ENCODE measurements at regions not wholly inside any gene's neighbourhood (a gene's known extent, or its start where the extent isn't known, plus 50 kb on each side); places are given as distances from the start of the nearest gene placed in this dataset.

DNA sequence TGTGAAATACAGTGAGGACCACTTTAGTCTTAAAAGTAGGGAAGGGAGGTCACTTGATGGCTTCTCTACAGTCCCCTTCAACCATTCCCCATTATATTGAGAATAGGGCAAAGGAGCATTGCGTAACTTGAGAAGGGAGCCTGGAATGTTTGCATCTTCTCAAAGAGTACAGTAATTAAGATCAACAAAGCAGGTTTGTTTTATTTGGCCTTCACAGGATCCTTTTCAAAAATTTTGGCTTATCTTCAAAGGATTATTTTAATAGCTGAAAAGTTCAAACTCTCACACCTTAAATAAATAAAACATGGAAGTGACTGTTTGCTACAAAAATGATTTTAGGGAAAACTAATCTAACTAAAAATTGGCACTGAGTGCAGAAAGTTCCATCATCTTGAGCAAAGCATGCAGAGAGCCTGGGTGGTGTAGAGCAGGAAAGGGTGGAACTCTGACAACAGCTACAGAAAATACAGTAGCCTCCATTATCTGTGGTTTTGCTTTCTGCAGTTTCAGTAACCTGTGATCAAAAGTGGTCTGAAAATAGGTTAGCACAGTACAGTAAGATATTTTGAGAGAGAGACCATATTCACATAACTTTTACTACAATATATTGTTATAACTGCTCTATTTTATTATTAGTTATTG is 214.0 kb downstream of the MDFIC start:
- Histone ChIP-seq H3K4me2 (ENCODE audit: low read length) (no peak overlapping the region), H3K79me2 (replicated peaks; ENCODE audit: insufficient read depth, low read length) (no peaks in the 10 kb centered on the region), H4K20me1 (ENCODE audit: insufficient read depth) (no peaks in the 10 kb centered on the region), H3K9me3 (ENCODE audit: low read length) (no peaks in the 10 kb centered on the region), H2AFZ (ENCODE audit: low read depth, low read length) (no peak overlapping the region), H3K27ac (ENCODE audit: low read length) (no peak overlapping the region), H3K9ac (ENCODE audit: low read length) (no peak overlapping the region), H3K27me3 (ENCODE audit: insufficient read depth, low read depth, low read length) (no peaks in the 10 kb centered on the region), H3K4me3 (ENCODE audit: low read length) (no peak overlapping the region), H3K36me3 (ENCODE audit: insufficient read depth, low read length) (no peaks in the 10 kb centered on the region), H3K9me2 (ENCODE audit: insufficient read depth, low read length) (no peaks in the 10 kb centered on the region), H3F3A (ENCODE audit: insufficient read depth, low read length, poor library complexity, severe bottlenecking) (no peaks in the 10 kb centered on the region)
- TF ChIP-seq TAF1 (IDR thresholded peaks at IDR 0.05; ENCODE audit: low read depth) (no peak), EP300 (conservative IDR thresholded peaks at IDR 0.05; ENCODE audit: poor library complexity, severe bottlenecking) (no peak), SMC3 (conservative IDR thresholded peaks at IDR 0.05; ENCODE audit: poor library complexity) (no peak), POLR2AphosphoS5 (IDR thresholded peaks at IDR 0.05) (no peak), EZH2 (IDR thresholded peaks at IDR 0.05; ENCODE audit: borderline replicate concordance, insufficient read depth, low read length, poor library complexity, severe bottlenecking) (no peak)
- TF ChIP-seq, protein P1, sequence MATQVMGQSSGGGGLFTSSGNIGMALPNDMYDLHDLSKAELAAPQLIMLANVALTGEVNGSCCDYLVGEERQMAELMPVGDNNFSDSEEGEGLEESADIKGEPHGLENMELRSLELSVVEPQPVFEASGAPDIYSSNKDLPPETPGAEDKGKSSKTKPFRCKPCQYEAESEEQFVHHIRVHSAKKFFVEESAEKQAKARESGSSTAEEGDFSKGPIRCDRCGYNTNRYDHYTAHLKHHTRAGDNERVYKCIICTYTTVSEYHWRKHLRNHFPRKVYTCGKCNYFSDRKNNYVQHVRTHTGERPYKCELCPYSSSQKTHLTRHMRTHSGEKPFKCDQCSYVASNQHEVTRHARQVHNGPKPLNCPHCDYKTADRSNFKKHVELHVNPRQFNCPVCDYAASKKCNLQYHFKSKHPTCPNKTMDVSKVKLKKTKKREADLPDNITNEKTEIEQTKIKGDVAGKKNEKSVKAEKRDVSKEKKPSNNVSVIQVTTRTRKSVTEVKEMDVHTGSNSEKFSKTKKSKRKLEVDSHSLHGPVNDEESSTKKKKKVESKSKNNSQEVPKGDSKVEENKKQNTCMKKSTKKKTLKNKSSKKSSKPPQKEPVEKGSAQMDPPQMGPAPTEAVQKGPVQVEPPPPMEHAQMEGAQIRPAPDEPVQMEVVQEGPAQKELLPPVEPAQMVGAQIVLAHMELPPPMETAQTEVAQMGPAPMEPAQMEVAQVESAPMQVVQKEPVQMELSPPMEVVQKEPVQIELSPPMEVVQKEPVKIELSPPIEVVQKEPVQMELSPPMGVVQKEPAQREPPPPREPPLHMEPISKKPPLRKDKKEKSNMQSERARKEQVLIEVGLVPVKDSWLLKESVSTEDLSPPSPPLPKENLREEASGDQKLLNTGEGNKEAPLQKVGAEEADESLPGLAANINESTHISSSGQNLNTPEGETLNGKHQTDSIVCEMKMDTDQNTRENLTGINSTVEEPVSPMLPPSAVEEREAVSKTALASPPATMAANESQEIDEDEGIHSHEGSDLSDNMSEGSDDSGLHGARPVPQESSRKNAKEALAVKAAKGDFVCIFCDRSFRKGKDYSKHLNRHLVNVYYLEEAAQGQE (IDR thresholded peaks at IDR 0.05; ENCODE audit: borderline replicate concordance) = no peak
- TF ChIP-seq, protein P2, sequence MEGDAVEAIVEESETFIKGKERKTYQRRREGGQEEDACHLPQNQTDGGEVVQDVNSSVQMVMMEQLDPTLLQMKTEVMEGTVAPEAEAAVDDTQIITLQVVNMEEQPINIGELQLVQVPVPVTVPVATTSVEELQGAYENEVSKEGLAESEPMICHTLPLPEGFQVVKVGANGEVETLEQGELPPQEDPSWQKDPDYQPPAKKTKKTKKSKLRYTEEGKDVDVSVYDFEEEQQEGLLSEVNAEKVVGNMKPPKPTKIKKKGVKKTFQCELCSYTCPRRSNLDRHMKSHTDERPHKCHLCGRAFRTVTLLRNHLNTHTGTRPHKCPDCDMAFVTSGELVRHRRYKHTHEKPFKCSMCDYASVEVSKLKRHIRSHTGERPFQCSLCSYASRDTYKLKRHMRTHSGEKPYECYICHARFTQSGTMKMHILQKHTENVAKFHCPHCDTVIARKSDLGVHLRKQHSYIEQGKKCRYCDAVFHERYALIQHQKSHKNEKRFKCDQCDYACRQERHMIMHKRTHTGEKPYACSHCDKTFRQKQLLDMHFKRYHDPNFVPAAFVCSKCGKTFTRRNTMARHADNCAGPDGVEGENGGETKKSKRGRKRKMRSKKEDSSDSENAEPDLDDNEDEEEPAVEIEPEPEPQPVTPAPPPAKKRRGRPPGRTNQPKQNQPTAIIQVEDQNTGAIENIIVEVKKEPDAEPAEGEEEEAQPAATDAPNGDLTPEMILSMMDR (IDR thresholded peaks at IDR 0.05; ENCODE audit: poor library complexity, severe bottlenecking) = no peak

DNA sequence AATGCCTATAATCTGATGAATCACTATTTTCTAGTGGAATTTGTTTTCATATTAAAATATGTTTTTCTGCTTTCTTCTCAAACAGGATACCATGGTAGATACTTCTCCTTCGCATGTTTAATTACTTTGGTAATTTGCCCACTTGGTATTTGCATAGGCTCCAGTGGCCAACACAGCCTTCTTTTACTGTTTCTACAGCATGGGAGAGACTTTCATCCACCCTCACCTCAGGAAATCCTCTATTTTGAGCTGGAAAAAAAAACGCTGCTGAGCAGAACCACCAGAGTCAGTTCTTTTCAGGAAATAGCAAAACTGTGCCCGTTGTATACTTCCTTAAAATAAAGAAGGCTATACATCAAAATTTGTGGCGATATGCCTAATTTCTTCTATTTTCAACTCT is 213.3 kb downstream of the MDFIC start:
- no peaks in the 10 kb centered on the region for H3K27me3 ChIP-seq (ENCODE audit: insufficient read depth, low read depth, low read length)
- no peak overlapping the region for H3K9ac ChIP-seq (ENCODE audit: low read length)

DNA sequence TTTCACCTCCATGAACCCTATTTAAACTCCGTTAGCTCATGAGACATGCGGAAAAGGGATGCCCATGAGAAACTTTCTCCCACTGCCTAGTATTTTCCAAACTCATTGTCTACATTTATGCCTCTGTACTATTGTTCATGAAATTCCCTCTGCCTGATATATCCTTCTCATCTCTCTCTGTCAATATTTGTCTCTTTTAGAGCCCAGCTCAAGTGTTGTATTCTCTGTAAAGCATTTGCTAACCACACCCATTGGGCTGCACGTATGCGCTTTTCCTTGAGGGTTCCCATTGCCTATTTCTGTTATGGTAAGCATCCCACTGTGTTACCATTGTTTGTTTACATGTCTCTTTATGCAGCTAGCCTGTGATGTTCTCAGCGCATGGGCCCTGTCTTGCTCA is 211.4 kb downstream of the MDFIC start:
- TF ChIP-seq, protein P2 (IDR thresholded peaks at IDR 0.05; ENCODE audit: poor library complexity, severe bottlenecking) = no peak
- TF ChIP-seq MXI1 (conservative IDR thresholded peaks at IDR 0.05; ENCODE audit: poor library complexity, severe bottlenecking) (no peak), EP300 (conservative IDR thresholded peaks at IDR 0.05; ENCODE audit: poor library complexity, severe bottlenecking) (no peak), SMC3 (conservative IDR thresholded peaks at IDR 0.05; ENCODE audit: poor library complexity) (no peak), POLR2AphosphoS5 (IDR thresholded peaks at IDR 0.05) (no peak)
- TF ChIP-seq, protein P1 (IDR thresholded peaks at IDR 0.05; ENCODE audit: borderline replicate concordance) = no peak
- no peak overlapping the region for H3K4me3 ChIP-seq (ENCODE audit: low read length)
- no peak overlapping the region for H3K4me2 ChIP-seq (ENCODE audit: low read length)
- H2AFZ ChIP-seq (ENCODE audit: low read depth, low read length) = no peak overlapping the region
- no peaks in the 10 kb centered on the region for H3K9me2 ChIP-seq (ENCODE audit: insufficient read depth, low read length)
- H3K27me3 ChIP-seq (ENCODE audit: insufficient read depth, low read depth, low read length) = no peaks in the 10 kb centered on the region
- H3K79me2 ChIP-seq (replicated peaks; ENCODE audit: insufficient read depth, low read length) = no peaks in the 10 kb centered on the region
- H3K9me3 ChIP-seq (ENCODE audit: low read length) = no peaks in the 10 kb centered on the region
- H3F3A ChIP-seq (ENCODE audit: insufficient read depth, low read length, poor library complexity, severe bottlenecking) = no peaks in the 10 kb centered on the region
- H3K27ac ChIP-seq (ENCODE audit: low read length) = no peak overlapping the region
- H3K9ac ChIP-seq (ENCODE audit: low read length) = no peak overlapping the region
- no peaks in the 10 kb centered on the region for H4K20me1 ChIP-seq (ENCODE audit: insufficient read depth)
- no peaks in the 10 kb centered on the region for H3K36me3 ChIP-seq (ENCODE audit: insufficient read depth, low read length)

More for the DNA sequence above, 213.3 kb downstream of the MDFIC start:
- Histone ChIP-seq H3K36me3 (ENCODE audit: insufficient read depth, low read length) (no peaks in the 10 kb centered on the region), H3K4me2 (ENCODE audit: low read length) (no peak overlapping the region), H4K20me1 (ENCODE audit: insufficient read depth) (no peaks in the 10 kb centered on the region), H2AFZ (ENCODE audit: low read depth, low read length) (no peak overlapping the region), H3K27ac (ENCODE audit: low read length) (no peak overlapping the region), H3K79me2 (replicated peaks; ENCODE audit: insufficient read depth, low read length) (no peaks in the 10 kb centered on the region), H3K9me3 (ENCODE audit: low read length) (no peaks in the 10 kb centered on the region), H3K9me2 (ENCODE audit: insufficient read depth, low read length) (no peaks in the 10 kb centered on the region), H3F3A (ENCODE audit: insufficient read depth, low read length, poor library complexity, severe bottlenecking) (no peaks in the 10 kb centered on the region), H3K4me3 (ENCODE audit: low read length) (no peak overlapping the region)
- TF ChIP-seq TAF1 (IDR thresholded peaks at IDR 0.05; ENCODE audit: low read depth) (no peak), POLR2AphosphoS5 (IDR thresholded peaks at IDR 0.05) (no peak), RAD21 (conservative IDR thresholded peaks at IDR 0.05) (no peak), EZH2 (IDR thresholded peaks at IDR 0.05; ENCODE audit: borderline replicate concordance, insufficient read depth, low read length, poor library complexity, severe bottlenecking) (no peak)

Data from neural cell (in vitro differentiated cells).